HG03196 (cell line): ENCODE measurements at regions not wholly inside any gene's neighbourhood (a gene's known extent, or its start where the extent isn't known, plus 50 kb on each side); places are given as distances from the start of the nearest gene placed in this dataset.
"Not testable (repeated sequence)": the region's sequence is repeated elsewhere in the genome, so short reads cannot be mapped to it uniquely, and the experiment has no call there.

Source experiments
- ATAC-seq: cut with Tn5 transposase; IDR thresholded peaks from one replicate; pipeline ENCODE4 v1.9.1; 2021; ENCODE audit not compliant: unreplicated experiment

GRCh38 chr2:7736646-7737305, 819.6 kb downstream of the RNF144A start:
- no peak for ATAC-seq

GRCh38 chr2:7738596-7738995, 821.4 kb downstream of the RNF144A start:
- ATAC-seq, result no peak

GRCh38 chr2:7740114-7740513, 822.9 kb downstream of the RNF144A start:
- no peak for ATAC-seq

- ATAC-seq, result no peak
Observed at GRCh38 chr2:7742301-7742700, 825.1 kb downstream of the RNF144A start.

GRCh38 chr2:7744827-7745226, 827.6 kb downstream of the RNF144A start:
- ATAC-seq, result no peak

GRCh38 chr2:7745369-7745768, 828.2 kb downstream of the RNF144A start:
- no peak for ATAC-seq

GRCh38 chr2:7748717-7749415, 831.7 kb downstream of the RNF144A start:
- no peak for ATAC-seq

GRCh38 chr2:7749895-7750559, 832.8 kb downstream of the RNF144A start:
- ATAC-seq, result no peak

- ATAC-seq, result no peak
Observed at GRCh38 chr2:7752291-7752690, 835.1 kb downstream of the RNF144A start.

- no peak for ATAC-seq
Observed at GRCh38 chr2:7753777-7754176, 836.6 kb downstream of the RNF144A start.

GRCh38 chr2:7755879-7756278, 838.7 kb downstream of the RNF144A start:
- ATAC-seq, result no peak

GRCh38 chr2:7758073-7758759, 841.0 kb downstream of the RNF144A start:
- ATAC-seq, result no peak

GRCh38 chr2:7759898-7760297, 842.7 kb downstream of the RNF144A start:
- no peak for ATAC-seq

GRCh38 chr2:7763418-7763817, 846.2 kb downstream of the RNF144A start:
- ATAC-seq, result not testable (repeated sequence)

- no peak for ATAC-seq
Observed at GRCh38 chr2:7765236-7765635, 848.0 kb downstream of the RNF144A start.

- ATAC-seq, result no peak
Observed at GRCh38 chr2:7766088-7766722, 849.0 kb downstream of the RNF144A start.

- ATAC-seq, result no peak
Observed at GRCh38 chr2:7766978-7767565, 849.9 kb downstream of the RNF144A start.

- ATAC-seq, result no peak
Observed at GRCh38 chr2:7767902-7768301, 850.7 kb downstream of the RNF144A start.

GRCh38 chr2:7771781-7772180, 854.6 kb downstream of the RNF144A start:
- no peak for ATAC-seq
